Mesendoderm (in vitro differentiated cells): ENCODE measurements at regions not wholly inside any gene's neighbourhood (a gene's known extent, or its start where the extent isn't known, plus 50 kb on each side); places are given as distances from the start of the nearest gene placed in this dataset.
A peak's percentile ranks its signal among the peaks of the same experiment; 100 is the strongest.

Source experiments
- DNase-seq: peaks from one replicate; pipeline ENCODE4 v3.0.0; 2013
- H2AK5ac ChIP-seq: 2 replicates; pipeline ENCODE4 v1.6.1; 2013; ENCODE audit warnings: low read length, inconsistent platforms
- H2BK120ac ChIP-seq: 2 replicates; pipeline ENCODE4 v1.6.1; 2013; ENCODE audit warnings: low read depth, mild to moderate bottlenecking, low read length, moderate library complexity, mixed read lengths
- H2BK15ac ChIP-seq: replicated peaks from 2 replicates; pipeline ENCODE4 v1.6.1; 2013; ENCODE audit warnings: low read depth, mild to moderate bottlenecking, moderate library complexity
- H2BK5ac ChIP-seq: 2 replicates; pipeline ENCODE4 v1.6.1; 2013; ENCODE audit warnings: low read length, inconsistent platforms
- H3K18ac ChIP-seq: 2 replicates; pipeline ENCODE4 v1.6.1; 2013; ENCODE audit warnings: mild to moderate bottlenecking, low read length, mixed read lengths
- H3K23ac ChIP-seq: one replicate; pipeline ENCODE4 v1.6.1; 2013; ENCODE audit warnings: low read length
- H3K27ac ChIP-seq: 2 replicates; pipeline ENCODE4 v1.5.1; 2013; ENCODE audit warnings: low read depth, mild to moderate bottlenecking, inconsistent platforms, low read length, moderate library complexity
- H3K27me3 ChIP-seq: 2 replicates; pipeline ENCODE4 v1.6.1; 2013; ENCODE audit warnings: low read length, control low read depth, mild to moderate bottlenecking, inconsistent platforms; ENCODE audit not compliant: insufficient read depth, poor library complexity
- H3K36me3 ChIP-seq: 2 replicates; pipeline ENCODE4 v1.6.1; 2013; ENCODE audit warnings: low read length, inconsistent platforms; ENCODE audit not compliant: control insufficient read depth, insufficient read depth
- H3K4ac ChIP-seq: one replicate; pipeline ENCODE4 v1.6.1; 2013; ENCODE audit warnings: low read depth, mild to moderate bottlenecking, low read length, moderate library complexity
- H3K4me1 ChIP-seq: 2 replicates; pipeline ENCODE4 v1.6.1; 2013; ENCODE audit warnings: low read depth, low read length, inconsistent platforms; ENCODE audit not compliant: control insufficient read depth
- H3K4me2 ChIP-seq: 2 replicates; pipeline ENCODE4 v1.6.1; 2013; ENCODE audit warnings: low read length
- H3K4me3 ChIP-seq: 2 replicates; pipeline ENCODE4 v1.5.1; 2013; ENCODE audit warnings: mild to moderate bottlenecking, low read length
- H3K56ac ChIP-seq: one replicate; pipeline ENCODE4 v1.6.1; 2013; ENCODE audit warnings: low read length
- H3K79me1 ChIP-seq: 2 replicates; pipeline ENCODE4 v1.6.1; 2013; ENCODE audit warnings: low read length, inconsistent platforms
- H3K79me2 ChIP-seq: 2 replicates; pipeline ENCODE4 v1.6.1; 2013; ENCODE audit warnings: mild to moderate bottlenecking, low read length; ENCODE audit not compliant: control insufficient read depth, insufficient read depth
- H3K9ac ChIP-seq: 2 replicates; pipeline ENCODE4 v1.6.1; 2013; ENCODE audit warnings: low read length, inconsistent platforms
- H4K5ac ChIP-seq: one replicate; pipeline ENCODE4 v1.6.1; 2013; ENCODE audit warnings: low read length
- H4K8ac ChIP-seq: one replicate; pipeline ENCODE4 v1.6.1; 2013; ENCODE audit warnings: low read depth, mild to moderate bottlenecking, control low read depth, low read length, moderate library complexity
- WGBS: extraction: QIAGEN DNeasy Blood & Tissue Kit; methylation state at CpG from one replicate; pipeline ENCODE4 v1.1.7; 2013; ENCODE audit warnings: low lambda C conversion rate, missing lambda C conversion rate; ENCODE audit not compliant: insufficient coverage; ENCODE audit errors: extremely low coverage; 5-methylcytosine and 5-hydroxymethylcytosine counted together

DNA sequence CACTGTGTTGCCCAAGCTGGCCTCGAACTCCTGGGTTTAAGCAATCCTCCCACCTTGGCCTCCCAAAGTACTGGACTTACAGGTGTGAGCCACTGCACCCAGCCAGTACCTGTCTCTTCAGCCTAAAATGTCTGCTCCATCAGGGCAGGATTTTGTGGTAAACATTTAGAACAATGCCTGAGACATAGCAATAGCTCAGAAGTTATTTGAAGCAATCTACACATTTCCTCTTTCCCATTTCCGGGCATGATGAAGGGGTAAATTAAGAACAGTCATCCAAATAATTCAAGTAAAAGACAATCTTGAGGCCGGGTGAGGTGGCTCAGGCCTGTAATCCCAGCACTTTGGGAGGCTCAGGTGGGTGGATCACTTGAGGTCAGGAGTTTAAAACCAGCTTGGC lies 69.0 kb upstream of the ZNF217 start:
- Histone ChIP-seq H3K36me3 (no peaks in the 10 kb centered on the region), H3K4me3 (no peak overlapping the region), H2AK5ac (no peak overlapping the region), H4K5ac (no peak overlapping the region), H2BK120ac (no peak overlapping the region), H3K4me2 (no peak overlapping the region), H3K18ac (no peak overlapping the region), H3K79me1 (no peaks in the 10 kb centered on the region), H3K4ac (no peak overlapping the region), H3K23ac (no peak overlapping the region), H2BK5ac (no peak overlapping the region), H3K4me1 (no peaks in the 10 kb centered on the region), H3K27ac (no peak overlapping the region), H3K27me3 (no peaks in the 10 kb centered on the region), H3K79me2 (no peaks in the 10 kb centered on the region), H3K56ac (no peak overlapping the region), H3K9ac (no peak overlapping the region), H4K8ac (no peak overlapping the region), H2BK15ac (no peak overlapping the region)
- no peak for DNase-seq
- no CpG with 5 or more reads among the region's 3 CpGs for WGBS

DNA sequence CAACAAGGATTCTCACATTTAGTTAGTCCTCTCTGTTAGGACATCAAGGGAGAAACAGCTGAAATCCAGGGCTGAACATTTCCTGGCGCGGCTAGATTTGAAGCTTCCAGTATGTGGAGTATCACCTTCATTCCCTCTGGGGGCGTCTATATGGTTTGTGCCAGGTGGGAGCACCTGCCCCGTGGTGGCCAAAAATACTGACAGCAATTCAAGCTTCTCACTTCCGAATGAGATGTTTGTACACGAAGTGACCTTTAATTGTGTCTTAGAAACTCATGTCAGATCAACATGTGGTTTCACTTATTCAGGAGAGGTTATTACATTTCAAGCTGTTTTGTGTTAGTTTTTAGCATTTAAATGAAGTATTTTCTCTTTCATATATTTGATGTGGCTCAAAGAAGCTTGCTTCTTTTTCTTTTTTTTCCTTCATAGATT lies 67.3 kb upstream of the ZNF217 start:
- no peak overlapping the region for H3K23ac ChIP-seq
- H3K36me3 ChIP-seq = no peaks in the 10 kb centered on the region
- no peak for DNase-seq
- WGBS = no CpG with 5 or more reads among the region's 6 CpGs
- no peak overlapping the region for H2BK15ac ChIP-seq
- no peak overlapping the region for H3K27ac ChIP-seq
- no peak overlapping the region for H3K4me3 ChIP-seq
- H3K27me3 ChIP-seq = no peaks in the 10 kb centered on the region
- no peak overlapping the region for H3K18ac ChIP-seq
- no peak overlapping the region for H2AK5ac ChIP-seq
- H3K4me1 ChIP-seq = no peaks in the 10 kb centered on the region
- H3K4ac ChIP-seq = no peak overlapping the region
- H3K9ac ChIP-seq = no peak overlapping the region
- no peak overlapping the region for H3K56ac ChIP-seq
- no peaks in the 10 kb centered on the region for H3K79me1 ChIP-seq
- no peak overlapping the region for H4K5ac ChIP-seq
- no peak overlapping the region for H4K8ac ChIP-seq
- H2BK5ac ChIP-seq = no peak overlapping the region
- H3K4me2 ChIP-seq = no peak overlapping the region
- H2BK120ac ChIP-seq = no peak overlapping the region
- H3K79me2 ChIP-seq = no peaks in the 10 kb centered on the region

DNA sequence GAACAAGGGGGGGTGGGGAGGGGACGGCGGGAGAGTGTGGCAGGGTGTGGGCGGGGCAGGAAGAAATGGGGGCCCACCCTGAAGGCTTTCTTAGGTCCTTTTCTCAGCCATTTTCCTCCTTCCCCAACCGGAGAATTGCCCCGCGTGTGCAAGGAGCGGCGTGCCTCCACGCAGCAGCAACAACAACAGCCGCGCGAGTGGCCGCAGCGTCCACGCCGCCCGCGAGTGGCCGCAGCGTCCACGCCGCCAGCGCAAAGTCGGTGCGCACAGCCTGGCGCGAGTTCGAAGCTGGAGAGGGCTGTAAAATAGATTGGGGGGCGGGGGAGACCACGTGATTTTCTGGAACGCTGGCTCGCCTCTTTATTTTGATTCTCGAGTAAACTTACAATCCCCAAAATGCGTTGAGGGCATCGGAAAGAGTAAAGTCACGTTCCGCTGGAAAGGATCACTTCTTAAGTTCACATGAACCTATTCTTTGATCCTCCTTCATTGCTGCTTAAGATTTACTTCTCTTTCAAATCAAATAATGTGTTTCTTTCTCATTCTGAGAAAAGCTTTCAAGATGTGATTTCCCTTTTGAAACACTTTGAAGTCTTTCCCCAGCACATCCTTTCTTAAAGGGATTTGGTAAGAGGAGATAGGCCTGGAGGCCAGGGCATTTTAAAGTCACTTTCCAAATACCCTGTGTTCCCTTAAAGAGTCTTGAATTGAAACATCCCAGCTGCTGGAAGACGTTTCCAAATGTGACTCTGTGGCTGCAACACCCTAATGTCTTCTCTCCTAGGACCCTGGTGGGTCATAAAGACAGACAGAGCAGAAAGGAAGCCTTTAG lies 66.7 kb upstream of the ZNF217 start:
- H4K8ac ChIP-seq = no peak overlapping the region
- H3K9ac ChIP-seq = peak overlapping the region; percentile 63
- no peak overlapping the region for H4K5ac ChIP-seq
- no peak overlapping the region for H3K27ac ChIP-seq
- no peaks in the 10 kb centered on the region for H3K36me3 ChIP-seq
- H3K18ac ChIP-seq = no peak overlapping the region
- no peaks in the 10 kb centered on the region for H3K4me1 ChIP-seq
- no peak for DNase-seq
- no peak overlapping the region for H2BK120ac ChIP-seq
- peak overlapping the region; percentile 36 for H3K4me3 ChIP-seq
- H3K23ac ChIP-seq = no peak overlapping the region
- H3K79me1 ChIP-seq = no peaks in the 10 kb centered on the region
- H3K56ac ChIP-seq = peak overlapping the region; percentile 85
- no CpG with 5 or more reads among the region's 38 CpGs for WGBS
- no peak overlapping the region for H2BK15ac ChIP-seq
- no peak overlapping the region for H3K4ac ChIP-seq
- no peaks in the 10 kb centered on the region for H3K27me3 ChIP-seq
- no peak overlapping the region for H2AK5ac ChIP-seq
- no peak overlapping the region for H2BK5ac ChIP-seq
- H3K79me2 ChIP-seq = no peaks in the 10 kb centered on the region
- peak overlapping the region; percentile 47 for H3K4me2 ChIP-seq

DNA sequence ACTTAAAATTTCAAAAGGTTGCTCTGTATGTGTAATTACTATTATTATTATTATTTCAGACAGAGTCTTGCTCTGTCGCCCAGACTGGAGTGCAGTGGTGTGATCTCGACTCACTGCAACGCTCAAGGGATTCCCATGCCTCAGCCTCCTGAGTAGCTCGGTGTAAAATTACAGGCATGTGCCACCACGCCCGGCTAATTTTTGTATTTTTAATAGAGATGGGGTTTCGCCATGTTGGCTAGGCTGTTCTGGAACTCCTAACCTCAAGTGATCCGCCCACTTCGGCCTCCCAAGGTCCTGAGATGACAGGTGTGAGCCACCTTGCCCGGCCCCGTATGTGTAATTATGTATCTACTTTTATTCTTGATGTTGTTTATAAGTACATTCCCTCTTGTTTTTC lies 65.3 kb upstream of the ZNF217 start:
- Histone ChIP-seq H3K4me3 (no peak overlapping the region), H4K8ac (no peak overlapping the region), H2BK120ac (no peak overlapping the region), H3K27me3 (no peaks in the 10 kb centered on the region), H3K4me1 (no peaks in the 10 kb centered on the region), H2AK5ac (no peak overlapping the region), H3K9ac (no peak overlapping the region), H3K36me3 (no peaks in the 10 kb centered on the region), H3K23ac (no peak overlapping the region), H3K79me1 (no peaks in the 10 kb centered on the region), H3K56ac (no peak overlapping the region), H3K4ac (no peak overlapping the region), H3K27ac (no peak overlapping the region), H3K18ac (no peak overlapping the region), H3K79me2 (no peaks in the 10 kb centered on the region), H2BK15ac (no peak overlapping the region), H4K5ac (no peak overlapping the region), H2BK5ac (no peak overlapping the region), H3K4me2 (no peak overlapping the region)
- no peak for DNase-seq
- no CpG with 5 or more reads among the region's 11 CpGs for WGBS

DNA sequence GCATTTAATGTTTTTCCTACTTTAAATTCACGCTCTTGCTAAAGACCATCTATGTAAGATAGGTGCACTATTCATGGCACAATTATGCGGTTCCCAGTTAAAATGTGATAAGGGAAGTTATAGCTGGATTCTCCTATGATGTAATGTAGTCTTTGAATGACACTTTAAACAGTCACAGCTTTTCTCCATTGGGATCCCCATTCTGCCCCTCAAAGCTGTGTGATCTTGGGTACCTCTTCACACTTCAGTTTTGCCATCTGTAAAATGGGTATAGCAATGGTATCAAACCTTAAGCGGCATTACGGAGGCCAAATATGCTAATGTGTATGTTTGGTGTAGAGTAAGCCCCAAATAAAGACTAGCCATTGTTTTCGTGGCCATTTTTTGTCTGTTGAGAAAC lies 64.7 kb upstream of the ZNF217 start:
- Histone ChIP-seq H3K4me1 (no peaks in the 10 kb centered on the region), H3K23ac (no peak overlapping the region), H3K79me2 (no peaks in the 10 kb centered on the region), H2BK120ac (no peak overlapping the region), H2BK5ac (no peak overlapping the region), H3K56ac (no peak overlapping the region), H3K4ac (no peak overlapping the region), H3K27ac (no peak overlapping the region), H3K18ac (no peak overlapping the region), H3K4me3 (no peak overlapping the region), H3K9ac (no peak overlapping the region), H3K4me2 (no peak overlapping the region), H3K27me3 (no peaks in the 10 kb centered on the region), H3K36me3 (no peaks in the 10 kb centered on the region), H2BK15ac (no peak overlapping the region), H4K8ac (no peak overlapping the region), H3K79me1 (no peaks in the 10 kb centered on the region), H2AK5ac (no peak overlapping the region), H4K5ac (no peak overlapping the region)
- no CpG with 5 or more reads among the region's 5 CpGs for WGBS
- no peak for DNase-seq

DNA sequence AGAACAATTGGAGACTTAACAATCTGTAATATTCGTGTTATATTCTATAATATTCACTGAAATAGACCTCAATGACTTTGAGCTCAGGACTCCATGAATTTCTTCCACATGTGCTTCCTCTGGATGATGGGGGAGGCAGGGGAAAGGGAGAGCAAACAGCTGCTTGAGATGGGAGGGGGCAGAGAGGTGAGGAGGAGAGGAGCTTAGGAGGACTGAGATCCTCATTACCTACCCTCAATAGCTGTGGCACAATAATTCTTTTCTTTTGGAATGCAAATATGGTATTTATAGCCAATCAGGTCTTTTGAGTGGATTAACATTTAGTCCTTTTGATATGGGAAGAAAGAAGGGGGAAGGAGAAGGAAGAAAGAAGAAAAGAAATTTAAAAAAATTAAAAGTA lies 64.1 kb upstream of the ZNF217 start:
- peak; percentile 43 for DNase-seq
- no peaks in the 10 kb centered on the region for H3K36me3 ChIP-seq
- no peaks in the 10 kb centered on the region for H3K79me1 ChIP-seq
- H2BK15ac ChIP-seq = no peak overlapping the region
- H2AK5ac ChIP-seq = no peak overlapping the region
- no peak overlapping the region for H3K4me3 ChIP-seq
- H3K27ac ChIP-seq = no peak overlapping the region
- no peak overlapping the region for H3K9ac ChIP-seq
- H3K23ac ChIP-seq = no peak overlapping the region
- no peak overlapping the region for H2BK5ac ChIP-seq
- no peak overlapping the region for H3K4ac ChIP-seq
- no CpG with 5 or more reads among the region's 1 CpG for WGBS
- H3K18ac ChIP-seq = no peak overlapping the region
- no peaks in the 10 kb centered on the region for H3K4me1 ChIP-seq
- H4K8ac ChIP-seq = no peak overlapping the region
- H2BK120ac ChIP-seq = no peak overlapping the region
- H3K79me2 ChIP-seq = no peaks in the 10 kb centered on the region
- H3K4me2 ChIP-seq = no peak overlapping the region
- no peak overlapping the region for H3K56ac ChIP-seq
- no peaks in the 10 kb centered on the region for H3K27me3 ChIP-seq
- no peak overlapping the region for H4K5ac ChIP-seq
